ENCODE measurements at regions not wholly inside any gene's neighbourhood (a gene's known extent, or its start where the extent isn't known, plus 50 kb on each side); places are given as distances from the start of the nearest gene placed in this dataset.

DNA sequence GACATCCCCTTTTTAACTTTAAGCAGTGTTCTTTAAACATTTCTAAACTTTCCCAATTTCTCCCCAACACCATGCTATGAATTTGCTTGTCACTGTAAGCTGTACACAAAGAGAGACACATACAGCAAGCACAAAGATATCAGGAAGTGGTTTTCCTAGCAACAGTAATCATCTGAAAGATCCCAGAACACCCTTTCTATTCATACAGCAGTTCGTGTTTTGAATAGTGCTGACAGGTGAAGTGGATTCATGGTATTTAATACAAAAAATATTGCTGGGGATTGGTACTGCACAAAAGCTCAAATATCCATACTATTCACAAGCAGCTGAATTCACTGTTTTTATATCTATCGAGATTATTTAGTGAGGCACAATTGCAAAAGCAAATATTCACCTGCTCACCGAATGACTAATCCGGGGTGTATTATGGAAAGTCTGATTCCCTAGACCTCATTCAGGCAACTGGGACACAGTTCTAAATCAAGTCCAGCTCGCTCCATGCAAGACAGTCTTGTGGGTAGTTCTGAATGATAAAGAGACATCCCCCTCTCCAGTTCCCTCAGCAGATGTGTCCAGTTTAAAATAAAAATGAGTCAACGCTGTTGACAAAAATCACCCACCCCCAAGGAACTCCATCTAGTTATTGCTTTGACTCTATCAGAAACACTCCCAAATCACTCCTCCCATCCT, 107.1 kb upstream of the TSHZ2 start:
- DNase-seq (ENCODE audit: low spot score): no peak

DNA sequence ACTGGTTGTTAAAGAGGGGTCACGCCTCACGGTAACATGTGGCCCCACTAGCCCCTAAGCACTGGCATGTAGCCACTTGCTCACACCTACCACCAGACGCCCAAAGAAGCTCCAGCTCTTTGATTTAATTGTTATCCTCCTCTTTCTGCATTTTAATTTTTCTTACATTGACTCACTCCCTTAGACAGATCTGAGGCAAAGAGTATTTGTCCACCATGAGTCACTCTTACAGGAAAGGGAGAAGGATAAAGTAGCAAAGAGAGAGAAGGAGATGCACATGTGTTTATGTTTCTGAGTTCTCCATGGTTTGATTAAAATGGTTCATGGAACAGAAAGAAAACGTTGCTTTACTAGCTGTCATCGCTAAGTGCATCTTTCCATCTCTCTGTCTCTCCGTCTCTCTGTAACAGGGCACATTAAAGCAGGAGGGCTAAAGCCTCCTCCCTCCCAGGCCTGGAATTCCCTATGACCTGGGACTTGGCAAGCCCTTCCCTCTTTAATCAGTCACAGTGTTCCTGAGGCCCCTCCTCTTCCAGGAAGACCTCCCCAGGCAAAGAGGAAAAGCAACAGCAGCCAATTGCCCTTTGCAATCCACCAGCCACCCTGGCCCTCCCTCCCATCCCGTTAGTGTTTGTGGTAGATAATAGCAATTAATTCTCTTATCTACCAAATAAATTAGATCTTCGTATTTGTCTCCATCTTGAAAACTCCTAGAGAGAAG, 112.8 kb upstream of the TSHZ2 start:
- DNase-seq (ENCODE audit: low spot score): no peak

DNA sequence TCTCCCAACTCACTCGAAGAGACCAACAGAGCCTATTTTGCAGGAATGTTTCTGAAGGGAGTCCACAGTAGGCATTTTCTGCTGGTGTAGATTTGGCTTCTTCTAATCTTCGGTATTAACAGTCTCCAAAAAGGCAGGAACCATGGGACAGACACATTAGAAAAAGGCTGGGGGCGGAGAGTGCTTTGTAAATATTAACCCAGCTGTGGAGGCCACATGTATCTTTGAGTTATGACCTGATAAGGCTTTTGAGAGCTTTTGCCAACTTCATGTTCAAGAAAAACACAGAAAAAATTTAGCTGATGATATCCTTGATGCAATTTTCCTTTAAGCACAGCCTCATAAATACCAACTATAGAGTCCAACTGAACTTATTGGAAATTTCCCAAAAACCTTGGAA, 119.4 kb upstream of the TSHZ2 start:
- DNase-seq (ENCODE audit: low spot score): no peak

DNA sequence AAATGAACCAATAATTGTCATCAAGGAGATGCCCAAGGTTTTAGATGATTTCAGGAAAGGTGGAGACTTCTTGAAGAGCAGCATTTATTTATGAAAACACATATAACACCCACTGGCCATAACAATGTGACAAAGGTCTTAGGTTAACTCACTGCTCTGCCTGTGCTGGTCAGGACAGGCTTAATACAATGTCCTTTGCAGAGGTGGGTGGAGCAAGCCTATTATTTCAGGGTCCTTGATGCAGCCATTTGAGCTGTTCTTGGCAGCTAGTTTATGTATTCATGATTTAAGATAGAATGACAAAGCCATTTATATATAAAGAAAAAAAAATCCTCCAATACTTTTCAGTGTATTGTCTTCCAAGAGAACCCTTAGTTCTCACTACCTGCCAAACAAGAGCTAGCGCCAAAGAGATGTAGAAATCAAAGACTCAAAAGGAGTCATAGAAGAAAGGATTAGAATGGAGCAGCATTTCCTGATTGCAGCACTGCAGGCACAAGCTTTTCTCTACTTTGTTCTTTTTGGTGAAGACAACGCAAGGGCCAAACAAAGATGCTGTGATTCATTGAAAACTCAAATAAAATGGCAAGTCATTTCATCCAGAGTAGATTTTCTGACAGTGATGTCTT, 124.3 kb upstream of the TSHZ2 start:
- DNase-seq (ENCODE audit: low spot score): no peak

DNA sequence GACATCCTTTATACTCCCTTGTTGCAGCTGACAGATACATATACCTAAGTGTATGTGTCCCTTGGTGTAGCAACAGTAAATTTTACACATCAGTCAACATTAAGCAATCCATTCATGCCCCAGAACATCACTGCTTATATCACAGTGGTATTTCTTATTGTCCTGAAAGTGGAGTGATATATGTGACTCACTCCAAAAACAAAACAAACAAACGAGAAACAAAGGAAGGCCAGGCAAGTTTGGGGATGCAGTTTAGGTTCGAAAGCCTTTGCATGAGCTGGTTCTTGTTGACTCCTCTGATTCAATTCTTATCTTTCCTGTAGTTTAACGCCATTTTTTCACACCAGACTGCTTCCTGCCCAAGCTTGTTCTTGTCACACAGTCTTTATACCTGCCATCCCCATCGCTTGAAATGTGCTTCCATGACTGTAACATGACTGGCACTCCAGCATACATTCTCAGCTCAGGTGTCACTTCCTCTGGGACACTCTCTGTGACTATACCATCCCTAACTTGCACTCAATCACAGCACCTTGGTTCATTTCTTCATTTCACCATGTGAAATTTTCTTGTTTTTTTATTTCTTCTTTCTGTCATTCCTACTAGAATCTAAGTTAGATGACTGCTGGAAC, 125.0 kb upstream of the TSHZ2 start:
- DNase-seq (ENCODE audit: low spot score): no peak

DNA sequence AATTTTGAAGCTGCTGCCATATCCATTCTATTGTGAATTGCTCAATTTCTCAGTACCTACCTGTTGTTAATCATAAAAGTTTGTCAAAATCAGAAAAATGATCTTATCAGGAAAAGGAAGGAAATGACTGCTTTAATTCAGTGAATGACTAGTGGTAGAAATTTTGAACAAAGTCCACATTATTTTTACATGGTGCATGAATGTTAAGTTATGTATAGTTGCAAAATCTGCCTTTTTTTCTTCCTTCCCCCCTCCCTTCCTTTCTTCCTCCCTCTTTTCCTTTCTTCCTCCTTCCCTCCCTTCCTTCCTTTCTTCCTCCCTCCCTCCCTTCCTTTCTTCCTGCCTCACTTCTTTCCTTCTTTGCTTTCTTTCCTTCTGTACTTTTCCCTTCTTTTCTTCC, 127.1 kb upstream of the TSHZ2 start:
- DNase-seq (ENCODE audit: low spot score): no peak

DNA sequence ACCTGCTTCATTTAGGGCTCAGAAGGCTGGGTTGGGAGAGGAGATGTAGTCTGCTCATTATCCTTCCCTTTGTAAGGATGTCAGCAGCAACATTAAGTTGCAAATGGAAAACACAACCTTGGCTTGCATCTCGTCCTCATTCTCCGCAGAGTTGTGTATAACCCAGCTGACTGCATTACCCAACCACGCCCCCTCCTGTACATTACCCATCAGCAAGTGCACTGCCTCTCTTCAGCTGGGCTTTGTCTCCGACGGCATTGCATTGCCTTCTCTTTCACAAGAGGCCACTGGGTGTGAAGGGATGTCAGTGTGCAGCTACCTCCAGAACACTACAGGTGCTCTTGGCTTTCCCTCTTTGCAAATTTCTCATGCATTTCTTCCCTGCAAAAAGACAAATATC, 128.7 kb upstream of the TSHZ2 start:
- no peak for DNase-seq (ENCODE audit: low spot score)

DNA sequence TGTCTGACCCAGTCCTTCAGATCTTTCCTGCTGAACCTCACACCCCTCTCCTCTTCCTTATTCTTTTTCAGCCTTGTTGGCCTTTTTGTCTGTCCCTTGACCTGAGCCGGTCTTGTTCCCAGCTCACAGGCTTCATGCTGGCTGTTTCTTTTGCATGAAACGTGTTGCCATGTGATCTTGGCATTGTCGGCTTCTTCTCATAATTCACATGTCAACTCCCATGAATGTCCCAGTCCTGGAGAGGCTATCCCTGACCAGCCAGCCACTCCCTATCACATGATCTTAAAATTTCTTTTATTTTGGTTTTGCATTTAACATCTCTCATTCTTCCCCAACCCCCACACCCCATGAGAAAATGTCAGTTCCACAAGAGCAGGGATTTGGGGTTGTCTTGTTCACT, 131.2 kb upstream of the TSHZ2 start:
- no peak for DNase-seq (ENCODE audit: low spot score)

DNA sequence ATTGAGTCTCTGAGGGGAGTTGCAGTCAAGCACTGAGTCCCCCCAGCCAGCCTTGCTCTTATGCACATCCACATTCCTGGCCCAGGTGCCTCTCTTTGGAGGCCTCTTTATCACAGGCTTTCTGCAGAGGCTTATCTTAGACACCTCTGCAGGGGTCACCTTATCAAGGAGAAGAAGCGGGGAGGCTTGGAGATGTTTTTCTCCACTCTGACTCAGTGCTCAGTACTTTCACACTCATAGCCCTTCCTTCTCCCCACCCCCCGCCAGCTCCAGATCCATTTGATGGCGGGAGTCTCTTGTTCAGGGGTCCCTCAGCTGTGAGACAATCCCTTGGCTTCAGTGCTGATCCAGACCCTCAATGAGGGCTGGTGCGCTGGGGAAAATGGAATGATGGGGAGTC, 132.1 kb upstream of the TSHZ2 start:
- no peak for DNase-seq (ENCODE audit: low spot score)

DNA sequence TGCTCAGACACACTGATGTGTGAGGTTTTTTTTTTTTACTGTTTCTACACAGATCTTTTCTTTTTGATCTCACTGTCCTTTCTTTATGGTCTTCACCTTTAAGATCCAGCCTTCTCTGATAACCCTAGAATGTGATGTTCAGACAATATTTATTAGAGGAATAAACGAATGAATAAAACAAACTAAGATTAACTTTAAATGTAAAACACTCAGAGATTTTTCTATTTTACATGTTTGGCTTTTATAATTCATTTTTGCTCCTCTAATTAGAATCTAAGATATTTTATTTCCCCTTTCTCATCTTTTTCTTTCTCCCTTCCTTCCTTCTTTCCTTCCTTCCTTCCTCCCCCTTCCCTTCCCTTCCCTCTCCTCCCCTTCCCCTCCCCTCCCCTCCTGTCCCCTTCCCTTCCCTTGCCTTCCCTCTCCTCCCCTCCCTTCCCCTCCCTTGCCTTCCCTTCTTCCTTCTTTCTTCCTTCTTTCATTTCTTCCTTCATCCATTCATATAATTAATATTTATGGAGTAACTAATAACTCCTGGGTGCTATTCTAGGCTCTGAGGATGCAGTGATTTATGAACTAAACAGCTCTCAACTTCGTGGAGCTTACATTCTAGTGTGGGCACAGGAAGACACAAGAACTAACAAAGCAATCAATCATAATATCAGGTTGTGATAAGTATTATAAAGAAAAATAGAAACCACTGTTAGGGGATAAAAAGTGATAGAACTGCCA, 133.5 kb upstream of the TSHZ2 start:
- DNase-seq (ENCODE audit: low spot score): no peak

DNA sequence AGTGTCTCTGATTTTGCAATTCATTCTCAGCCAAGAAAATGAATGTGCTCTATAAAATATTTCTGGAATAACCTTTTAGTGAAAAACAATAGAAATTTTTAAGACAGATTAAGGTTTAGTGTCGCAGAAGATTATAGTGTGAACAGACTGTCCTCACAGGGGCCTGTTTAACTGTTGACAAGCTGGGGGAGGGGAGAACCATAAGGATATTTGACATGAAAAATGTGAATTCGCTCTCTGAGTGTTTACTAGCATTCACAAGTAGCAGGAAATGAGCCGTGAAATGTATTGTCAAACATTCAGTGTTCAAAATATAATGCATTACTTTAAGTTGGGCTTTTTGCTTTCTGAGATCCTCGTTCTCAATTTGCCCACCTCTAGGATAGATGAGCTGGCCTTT, 134.8 kb upstream of the TSHZ2 start:
- DNase-seq (ENCODE audit: low spot score): no peak

DNA sequence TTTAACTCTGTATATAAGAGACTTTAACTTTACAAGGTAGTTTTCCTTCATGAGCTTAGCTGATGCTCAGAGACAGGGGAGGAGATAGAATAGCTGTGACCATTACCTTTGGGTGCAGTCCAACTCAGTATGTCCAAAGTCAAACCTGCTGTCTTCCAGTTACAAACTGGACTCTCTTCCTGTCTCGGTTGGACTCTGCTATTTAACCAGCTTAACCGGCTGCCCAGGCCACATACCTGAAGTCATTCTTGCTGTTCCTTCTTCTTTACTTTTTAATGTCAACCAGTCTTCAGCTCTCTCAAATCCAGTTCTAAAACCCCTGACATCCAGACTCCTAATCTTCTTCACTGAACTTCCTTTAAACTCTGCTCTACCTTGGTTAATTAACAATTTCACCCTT, 138.3 kb upstream of the TSHZ2 start:
- DNase-seq (ENCODE audit: low spot score): no peak

DNA sequence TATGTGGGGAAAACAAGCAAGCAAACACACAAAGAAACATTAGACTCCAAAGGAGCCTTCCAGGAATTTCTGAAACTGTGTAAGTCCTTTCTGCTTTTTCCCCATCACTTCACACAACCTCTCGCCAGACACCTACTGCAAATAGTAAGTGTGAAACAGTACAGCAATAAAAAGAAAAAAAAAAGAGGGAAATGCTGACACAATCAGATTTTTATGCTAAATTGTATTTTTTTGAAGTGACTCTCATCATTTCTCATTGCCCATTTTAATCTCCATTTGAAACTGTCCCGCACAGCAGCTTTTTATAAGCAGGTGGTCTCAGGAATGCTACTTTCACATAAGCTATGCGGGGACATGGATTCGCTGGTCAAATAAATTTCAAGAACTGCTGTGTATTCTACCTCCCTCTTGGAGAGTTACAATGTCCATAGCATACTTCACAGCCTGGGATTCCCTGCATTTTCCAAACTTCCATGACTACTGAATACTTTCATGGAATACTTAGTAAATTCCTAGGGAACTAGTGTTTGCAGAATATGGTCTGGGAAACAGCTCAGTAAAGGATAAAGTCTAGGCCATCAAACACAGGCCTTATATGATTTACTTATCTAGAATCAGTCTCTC, 139.9 kb upstream of the TSHZ2 start:
- no peak for DNase-seq (ENCODE audit: low spot score)

DNA sequence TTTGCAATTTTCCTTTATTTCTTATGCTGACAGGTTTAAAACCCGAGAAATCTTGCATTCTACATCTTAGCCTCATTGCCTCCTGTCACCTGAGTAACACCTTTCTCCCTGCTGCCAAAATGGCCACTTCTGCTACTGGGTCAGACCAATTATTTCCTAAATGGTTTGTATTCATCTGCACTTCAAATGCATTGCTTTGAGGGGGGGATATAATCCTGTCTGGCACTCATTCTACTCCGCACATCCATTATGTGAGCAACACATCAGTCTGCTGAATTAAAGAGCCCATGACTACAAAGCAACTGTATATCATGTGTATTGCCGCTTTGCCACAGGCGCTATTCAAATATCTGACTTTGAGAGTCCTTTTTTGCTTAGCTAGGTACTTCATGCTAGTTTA, 141.6 kb upstream of the TSHZ2 start:
- DNase-seq (ENCODE audit: low spot score): no peak

DNA sequence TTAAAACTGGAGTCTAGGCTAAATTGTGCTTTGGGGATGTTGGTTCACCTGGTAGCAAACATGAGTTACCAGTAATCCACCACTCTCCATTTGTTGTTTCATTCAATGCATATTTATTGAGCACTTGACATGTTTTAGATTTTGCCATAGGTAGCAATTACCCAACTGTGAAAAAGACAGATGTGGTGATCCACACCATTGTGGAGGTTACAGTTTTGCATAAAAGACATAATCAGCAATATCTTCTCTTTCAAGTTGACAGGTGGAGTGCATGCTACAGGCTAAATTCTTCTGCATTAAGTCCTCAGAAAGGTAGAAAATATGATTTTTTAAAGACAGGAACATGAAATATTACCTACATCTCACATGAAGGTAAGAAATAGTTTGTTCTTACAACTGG, 143.0 kb upstream of the TSHZ2 start:
- no peak for DNase-seq (ENCODE audit: low spot score)

DNA sequence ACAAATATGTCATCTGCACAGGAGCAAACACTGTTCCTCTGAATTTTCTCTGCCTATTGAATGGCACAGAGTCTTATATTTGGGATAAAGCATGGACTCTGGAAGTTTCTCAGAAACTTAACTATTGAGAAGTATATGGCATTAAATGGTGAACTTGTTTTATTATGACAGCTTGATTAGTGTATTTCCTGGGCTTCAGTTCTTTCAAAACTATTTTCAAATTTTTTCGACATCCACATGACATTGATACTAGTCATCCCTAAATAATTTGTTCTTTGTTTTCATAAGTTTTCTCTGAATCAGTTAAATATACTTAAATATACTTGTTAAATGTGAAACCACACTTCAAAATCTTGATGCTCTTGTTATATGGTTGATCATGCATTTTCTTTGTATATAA, 144.0 kb upstream of the TSHZ2 start:
- DNase-seq (ENCODE audit: low spot score): no peak

DNA sequence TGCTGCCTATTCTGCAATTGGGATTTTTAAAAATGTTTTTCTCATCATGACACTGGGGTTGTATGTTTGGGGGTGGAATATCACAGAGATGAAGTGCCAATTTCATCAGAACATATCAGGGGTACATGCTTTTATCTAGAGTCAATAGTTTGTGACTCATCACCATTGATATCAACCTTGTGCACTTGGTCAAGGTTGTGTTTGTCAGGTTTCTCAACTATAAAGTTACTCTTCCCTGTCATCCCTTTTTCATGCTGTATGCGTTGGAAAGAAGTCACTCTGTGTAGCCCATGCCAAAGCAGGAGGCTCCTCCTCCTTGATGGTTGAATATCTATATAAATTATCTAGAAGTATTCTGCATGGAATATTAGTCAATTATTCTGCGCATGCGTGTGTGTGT, 145.4 kb upstream of the TSHZ2 start:
- no peak for DNase-seq (ENCODE audit: low spot score)

DNA sequence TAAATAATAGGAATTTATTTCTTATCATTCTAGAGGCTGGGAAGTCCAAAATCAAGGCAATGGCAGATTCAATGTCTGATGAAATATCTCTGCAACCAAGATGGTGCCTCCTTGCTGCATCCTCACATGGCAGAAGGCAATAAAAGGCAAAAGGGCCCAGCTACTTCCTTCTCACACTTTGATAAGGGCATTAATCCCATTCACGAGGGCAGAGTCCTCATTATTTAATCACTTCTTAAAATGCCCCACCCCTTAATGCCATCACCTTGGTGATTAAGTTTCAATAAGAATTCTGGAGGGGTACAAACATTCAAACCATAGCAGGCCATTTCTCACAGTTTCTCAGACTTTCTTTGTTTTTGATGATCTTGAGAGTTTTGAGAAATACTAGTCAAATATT, 145.8 kb upstream of the TSHZ2 start:
- DNase-seq (ENCODE audit: low spot score): no peak

DNA sequence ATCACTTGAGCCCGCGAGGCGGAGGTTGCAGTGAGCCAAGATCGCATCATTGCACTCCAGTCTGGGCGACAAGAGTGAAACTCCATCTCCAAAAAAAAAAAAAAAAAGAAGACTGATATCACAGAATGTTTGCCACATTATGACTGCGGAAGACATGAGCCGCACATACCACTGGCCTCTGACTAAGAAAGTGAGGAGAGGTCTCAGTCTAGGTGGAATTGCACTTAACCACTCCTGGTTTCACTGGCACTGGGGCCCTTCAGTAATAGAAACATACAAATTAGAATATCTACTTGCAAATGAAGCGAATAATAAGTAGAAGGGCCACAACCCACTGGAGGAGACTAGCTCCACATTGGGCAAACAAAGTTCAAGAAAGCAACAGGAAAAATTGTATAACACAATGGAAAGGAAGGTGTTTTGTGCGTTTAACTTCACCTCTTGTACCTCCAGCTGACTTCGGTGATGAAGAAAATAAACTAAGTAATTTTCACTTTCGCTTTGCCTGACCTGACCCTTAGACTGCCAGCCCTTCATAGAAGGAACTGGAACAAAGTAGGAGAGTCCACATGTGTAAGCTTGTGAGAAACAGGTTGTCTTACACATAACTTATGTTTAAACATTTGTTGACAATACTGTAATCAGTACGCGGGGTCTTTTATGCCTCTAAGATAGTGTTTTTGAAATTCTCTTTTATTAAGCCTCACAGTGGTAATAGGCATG, 147.5 kb upstream of the TSHZ2 start:
- DNase-seq (ENCODE audit: low spot score): no peak

DNA sequence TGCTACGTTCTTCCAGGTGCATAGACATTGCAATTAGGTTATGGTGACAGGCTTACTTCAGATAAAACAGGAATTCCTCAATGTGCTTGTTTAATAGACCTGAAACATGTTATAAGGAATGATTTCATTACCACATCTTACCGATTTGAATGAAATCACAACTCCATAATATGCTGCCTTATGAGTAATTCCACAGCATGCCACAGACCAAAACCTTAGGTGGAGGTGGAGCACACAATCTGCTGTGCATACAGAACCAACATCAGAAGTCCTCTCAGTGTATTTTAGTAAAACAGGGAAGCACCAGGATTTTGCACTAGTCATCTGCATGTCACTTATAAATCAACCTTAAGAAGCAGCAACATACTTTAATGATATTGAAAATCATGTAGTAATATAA, 148.9 kb upstream of the TSHZ2 start:
- no peak for DNase-seq (ENCODE audit: low spot score)

DNA sequence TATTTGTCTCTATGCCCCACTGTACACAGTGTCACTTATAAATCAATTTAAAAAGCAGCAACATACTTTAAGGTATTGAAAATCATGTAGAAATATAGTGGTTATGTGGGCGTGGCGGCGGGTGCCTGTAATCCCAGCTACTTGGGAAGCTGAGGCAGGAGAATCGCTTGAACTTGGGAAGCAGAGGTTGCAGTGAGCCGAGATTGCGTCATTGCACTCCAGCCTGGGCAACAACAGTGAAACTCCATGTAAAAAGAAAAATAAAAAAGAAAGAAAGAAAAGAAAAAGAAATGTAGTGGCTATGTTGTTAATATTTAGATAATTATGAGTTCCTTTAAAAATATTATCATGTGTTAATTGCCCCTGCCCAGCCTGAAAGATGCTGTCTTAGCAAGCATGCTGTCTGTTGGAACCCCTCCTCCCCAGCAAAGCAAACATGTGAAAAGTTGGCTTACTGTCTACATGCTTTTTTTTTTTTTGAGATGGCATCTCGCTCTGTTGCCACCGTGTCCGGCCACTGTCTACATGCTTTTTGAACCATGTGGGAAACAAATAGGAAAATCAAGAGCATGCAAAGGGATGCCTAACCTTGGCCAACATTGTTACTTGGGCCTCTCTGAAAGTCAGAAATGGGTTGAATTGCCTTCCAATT, 151.4 kb upstream of the TSHZ2 start:
- DNase-seq (ENCODE audit: low spot score): no peak
